A549 (cell line): ENCODE measurements at regions not wholly inside any gene's neighbourhood (a gene's known extent, or its start where the extent isn't known, plus 50 kb on each side); places are given as distances from the start of the nearest gene placed in this dataset.

ENCODE experiments used
- ATAC-seq, 2 experiments: fragments of 200-7000 bp in 1 of 2; fragments of >200 bp in 1 of 2; cut with Nextera tagmentation in 1 of 2; cut with Tn5 transposase in 1 of 2; 3 replicates each; pipeline versions ENCODE4 v1.8.0 to v1.9.1; 2018 to 2020; ENCODE audit warnings: mild to moderate bottlenecking in 1 of 2, moderate library complexity in 1 of 2
- CTCF ChIA-PET: fragments of 300-600 bp; sonication (Branson Sonifier 250); formaldehyde crosslinking; extraction: SDS; loops from one replicate; lab custom pipeline; 2021; ENCODE audit warnings: antibody characterized with exemption, inconsistent platforms; lab: Yijun Ruan, JAX
- POLR2A ChIA-PET: fragments of 350-600 bp; formaldehyde crosslinking; extraction: SDS; loops from one replicate; lab custom pipeline; 2021; ENCODE audit warnings: antibody characterized with exemption, inconsistent platforms; lab: Yijun Ruan, JAX
- DNase-seq, 2 experiments: peaks; one replicate each; pipeline versions ENCODE4 v3.0.0 to v3.0.0-alpha.2; 2011 to 2016; ENCODE audit warnings: low read depth in 1 of 2, low spot score in 1 of 2
- FAIRE-seq: peaks from 2 replicates; lab custom pipeline; 2011; peaks lifted over from hg19 to GRCh38; lab: Jason Lieb, UNC
- H3K27ac ChIP-seq, 2 experiments: fragments of >200 bp; sonication (Bioruptor Twin); formaldehyde crosslinking; 3 replicates each; pipeline ENCODE4 v1.5.1; 2016 to 2017
- H3K4me1 ChIP-seq: fragments of >200 bp; sonication (Bioruptor Twin); formaldehyde crosslinking; 3 replicates; pipeline ENCODE4 v1.6.1; 2016
- H3K4me2 ChIP-seq: fragments of >200 bp; sonication (Bioruptor Twin); formaldehyde crosslinking; 3 replicates; pipeline ENCODE4 v1.6.1; 2016
- H3K4me3 ChIP-seq: fragments of >200 bp; sonication (Bioruptor Twin); formaldehyde crosslinking; 3 replicates; pipeline ENCODE4 v1.5.1; 2016
- H3K9me3 ChIP-seq: fragments of >200 bp; sonication (Bioruptor Twin); formaldehyde crosslinking; 3 replicates; pipeline ENCODE4 v1.6.1; 2016
- CBX2 ChIP-seq: fragments of 200-600 bp; sonication (generic); IDR thresholded peaks from 2 replicates; pipeline ENCODE4 v1.6.1; 2016; ENCODE audit warnings: low read depth, mild to moderate bottlenecking, borderline replicate concordance
- CBX8 ChIP-seq: fragments of 200-600 bp; sonication (generic); IDR thresholded peaks from 2 replicates; pipeline ENCODE4 v1.6.1; 2016
- CEBPB ChIP-seq, 2 experiments: fragments of >200 bp in 1 of 2; sonication (Bioruptor Twin) in 1 of 2; formaldehyde crosslinking in 1 of 2; IDR thresholded peaks; 2 replicates each; pipeline ENCODE4 v1.6.1; 2012 to 2016
- CHD4 ChIP-seq: fragments of 200-600 bp; sonication (generic); IDR thresholded peaks from 2 replicates; pipeline ENCODE4 v1.6.1; 2016; ENCODE audit warnings: antibody characterized with exemption, mild to moderate bottlenecking, borderline replicate concordance
- EHF ChIP-seq: fragments of 250-450 bp; sonication (Bioruptor Pico); IDR thresholded peaks from 2 replicates; pipeline ENCODE4 v1.5.0; 2020; ENCODE audit warnings: mild to moderate bottlenecking
- EP300 ChIP-seq, 2 experiments: fragments of >200 bp; sonication (Bioruptor Twin); formaldehyde crosslinking; IDR thresholded peaks; 2 replicates in 1 of 2; 3 replicates in 1 of 2; pipeline ENCODE4 v1.6.1; 2016 to 2017
- ESRRA ChIP-seq: fragments of 150-350 bp; IDR thresholded peaks from 2 replicates; pipeline ENCODE4 v1.6.1; 2014; ENCODE audit warnings: mild to moderate bottlenecking, low read length, borderline replicate concordance
- HES2 ChIP-seq: fragments of >200 bp; sonication (Bioruptor Twin); formaldehyde crosslinking; IDR thresholded peaks from 2 replicates; pipeline ENCODE4 v1.6.1; 2016
- HEYL ChIP-seq: fragments of 250-450 bp; sonication (Bioruptor Pico); IDR thresholded peaks from 2 replicates; pipeline ENCODE4 v1.8.0; 2021; ENCODE audit warnings: mild to moderate bottlenecking, moderate library complexity
- HMGXB4 ChIP-seq: fragments of 250-450 bp; sonication (Bioruptor Pico); IDR thresholded peaks from 2 replicates; pipeline ENCODE4 v1.5.0; 2021; ENCODE audit warnings: mild to moderate bottlenecking, moderate library complexity, borderline replicate concordance
- HOXA7 ChIP-seq: fragments of 250-450 bp; sonication (Bioruptor Pico); IDR thresholded peaks from 2 replicates; pipeline ENCODE4 v1.5.0; 2020; ENCODE audit warnings: mild to moderate bottlenecking, moderate library complexity
- JUNB ChIP-seq: fragments of >200 bp; sonication (Bioruptor Twin); formaldehyde crosslinking; IDR thresholded peaks from 2 replicates; pipeline ENCODE4 v1.6.1; 2016
- KDM5A ChIP-seq: fragments of 200-600 bp; sonication (generic); IDR thresholded peaks from 2 replicates; pipeline ENCODE4 v1.6.1; 2016; ENCODE audit warnings: antibody characterized with exemption, mild to moderate bottlenecking
- MAZ ChIP-seq: fragments of 150-350 bp; IDR thresholded peaks from 2 replicates; pipeline ENCODE4 v1.6.1; 2014; ENCODE audit warnings: antibody characterized with exemption, low read depth, low read length, borderline replicate concordance
- NR3C1 ChIP-seq: fragments of >200 bp; sonication (Bioruptor Twin); formaldehyde crosslinking; IDR thresholded peaks from 3 replicates; pipeline ENCODE4 v1.6.1; 2017
- RCOR1 ChIP-seq: fragments of 150-350 bp; IDR thresholded peaks from 2 replicates; pipeline ENCODE4 v1.6.1; 2014; ENCODE audit warnings: antibody characterized with exemption, low read length, low read depth
- RFX5 ChIP-seq: fragments of 450-650 bp; IDR thresholded peaks from 2 replicates; pipeline ENCODE4 v1.7.1; 2014; ENCODE audit warnings: antibody characterized with exemption, mild to moderate bottlenecking, moderate library complexity
- SMC3 ChIP-seq: fragments of >200 bp; sonication (Bioruptor Twin); formaldehyde crosslinking; IDR thresholded peaks from 3 replicates; pipeline ENCODE4 v1.6.1; 2018; ENCODE audit warnings: inconsistent platforms
- SREBF2 ChIP-seq: fragments of 450-650 bp; IDR thresholded peaks from 2 replicates; pipeline ENCODE4 v1.6.1; 2014; ENCODE audit warnings: mild to moderate bottlenecking, moderate library complexity
- TFCP2L1 ChIP-seq: fragments of 250-450 bp; sonication (Bioruptor Pico); IDR thresholded peaks from 2 replicates; pipeline ENCODE4 v1.5.0; 2021; ENCODE audit warnings: mild to moderate bottlenecking
- ZC3H11A ChIP-seq: fragments of 450-650 bp; IDR thresholded peaks from 2 replicates; pipeline ENCODE4 v1.6.1; 2014; ENCODE audit warnings: antibody characterized with exemption, mild to moderate bottlenecking
- ZNF302 ChIP-seq: fragments of 250-450 bp; sonication (Bioruptor Pico); IDR thresholded peaks from 2 replicates; pipeline ENCODE4 v1.9.0; 2021; ENCODE audit warnings: inconsistent platforms, mild to moderate bottlenecking, moderate library complexity
- WGBS: methylation state at CpG from one replicate; pipeline ENCODE4 v1.1.6; 2017; ENCODE audit errors: missing lambda C conversion rate; 5-methylcytosine and 5-hydroxymethylcytosine counted together
- TF ChIP-seq, protein P1 (sequence below): IDR thresholded peaks from 2 replicates; pipeline ENCODE4 v1.6.1; 2012; ENCODE audit warnings: low read depth, borderline replicate concordance
- TF ChIP-seq, protein P2 (sequence below): fragments of >200 bp; sonication (Bioruptor Twin); formaldehyde crosslinking; IDR thresholded peaks from 3 replicates; pipeline ENCODE4 v1.6.1; 2016
- TF ChIP-seq, protein P3 (sequence below): fragments of 450-650 bp; IDR thresholded peaks from 2 replicates; pipeline ENCODE4 v1.6.1; 2014; ENCODE audit warnings: antibody characterized with exemption

DNA sequence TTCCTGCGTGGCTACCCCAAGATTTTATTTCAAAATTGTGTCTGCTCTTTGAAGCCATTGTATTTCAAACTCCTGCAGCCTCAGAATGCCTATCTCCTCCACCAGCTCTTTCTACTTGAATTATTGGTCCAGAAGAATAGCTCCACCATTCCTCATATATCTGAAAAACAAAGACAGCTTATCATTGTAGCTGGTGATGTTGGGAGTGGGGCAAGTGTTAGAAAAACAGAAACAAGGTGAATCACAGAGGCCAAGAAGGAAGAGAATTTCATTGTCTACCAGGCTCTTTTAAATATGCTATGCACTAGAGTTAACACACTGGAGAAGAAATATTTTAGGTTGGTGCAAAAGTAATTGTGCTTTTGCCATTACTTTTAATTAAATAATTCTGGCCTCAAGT lies 307.9 kb upstream of the ROPN1 start:
- TF ChIP-seq EHF (no peak), EP300 (IDR thresholded peaks at IDR 0.05) (no peak)
- H3K9me3 ChIP-seq: no peaks in the 10 kb centered on the region
- no peak overlapping the region for H3K4me3 ChIP-seq
- ChIA-PET CTCF (interaction anchor here (1.6 kb wide), 1 partner anchor 18 kb away, joined by 3 read pairs; no protein-coding TSS in a partner anchor), POLR2A (no interaction called here)
- no peak overlapping the region for H3K4me2 ChIP-seq
- FAIRE-seq: no peak
- H3K27ac ChIP-seq: no peak overlapping the region
- no peak for DNase-seq
- ATAC-seq: no peak
- no peaks in the 10 kb centered on the region for H3K4me1 ChIP-seq
- 0% methylated on average over 1 of the region's 1 CpG for WGBS

DNA sequence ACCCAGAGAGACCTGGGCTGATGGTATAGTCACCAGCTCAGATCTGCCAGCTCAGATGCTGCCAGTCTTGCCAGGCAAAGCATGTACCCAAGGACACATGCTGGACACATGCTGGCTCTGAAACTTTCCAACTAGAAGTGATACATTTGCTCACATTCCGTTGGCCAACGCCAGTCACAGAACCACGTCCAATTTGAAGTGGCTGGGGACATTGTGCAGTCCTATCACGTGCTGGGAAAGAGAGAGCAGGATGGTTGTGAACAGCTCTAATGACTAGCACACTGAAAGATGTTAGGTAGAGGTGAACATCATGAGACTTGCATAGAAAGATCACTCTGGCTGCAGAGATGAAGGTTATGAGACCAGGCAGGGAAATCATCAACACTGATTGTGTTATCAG lies 308.5 kb upstream of the ROPN1 start:
- no peak overlapping the region for H3K4me2 ChIP-seq
- no peak overlapping the region for H3K4me3 ChIP-seq
- POLR2A ChIA-PET: no interaction called here
- no peak for FAIRE-seq
- CTCF ChIA-PET: interaction anchor here (1.6 kb wide), 1 partner anchor 19 kb away, joined by 3 read pairs; no protein-coding TSS in a partner anchor
- TF ChIP-seq HMGXB4 (CRISPR knock-in tag) (no peak), CEBPB (IDR thresholded peaks at IDR 0.05) (no peak), KDM5A (no peak), RCOR1 (no peak), CBX2 (no peak), ZC3H11A (no peak), ESRRA (no peak), SREBF2 (no peak)
- TF ChIP-seq, protein P1, sequence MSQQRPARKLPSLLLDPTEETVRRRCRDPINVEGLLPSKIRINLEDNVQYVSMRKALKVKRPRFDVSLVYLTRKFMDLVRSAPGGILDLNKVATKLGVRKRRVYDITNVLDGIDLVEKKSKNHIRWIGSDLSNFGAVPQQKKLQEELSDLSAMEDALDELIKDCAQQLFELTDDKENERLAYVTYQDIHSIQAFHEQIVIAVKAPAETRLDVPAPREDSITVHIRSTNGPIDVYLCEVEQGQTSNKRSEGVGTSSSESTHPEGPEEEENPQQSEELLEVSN: no peak
- TF ChIP-seq, protein P2, sequence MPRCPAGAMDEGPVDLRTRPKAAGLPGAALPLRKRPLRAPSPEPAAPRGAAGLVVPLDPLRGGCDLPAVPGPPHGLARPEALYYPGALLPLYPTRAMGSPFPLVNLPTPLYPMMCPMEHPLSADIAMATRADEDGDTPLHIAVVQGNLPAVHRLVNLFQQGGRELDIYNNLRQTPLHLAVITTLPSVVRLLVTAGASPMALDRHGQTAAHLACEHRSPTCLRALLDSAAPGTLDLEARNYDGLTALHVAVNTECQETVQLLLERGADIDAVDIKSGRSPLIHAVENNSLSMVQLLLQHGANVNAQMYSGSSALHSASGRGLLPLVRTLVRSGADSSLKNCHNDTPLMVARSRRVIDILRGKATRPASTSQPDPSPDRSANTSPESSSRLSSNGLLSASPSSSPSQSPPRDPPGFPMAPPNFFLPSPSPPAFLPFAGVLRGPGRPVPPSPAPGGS: no peak
- TF ChIP-seq, all 56 proteins: peak for 0
- no peak for ATAC-seq
- no peak overlapping the region for H3K27ac ChIP-seq
- no peaks in the 10 kb centered on the region for H3K4me1 ChIP-seq
- no peaks in the 10 kb centered on the region for H3K9me3 ChIP-seq
- 2% methylated on average over 4 of the region's 4 CpGs for WGBS
- no peak for DNase-seq

- H3K4me1 ChIP-seq: no peaks in the 10 kb centered on the region
- DNase-seq: no peak
- no peak overlapping the region for H3K27ac ChIP-seq
- CTCF ChIA-PET: no interaction called here
- POLR2A ChIA-PET: no interaction called here
- no peak for TF ChIP-seq CEBPB (IDR thresholded peaks at IDR 0.05)
- TF ChIP-seq MAZ: no peak
- no peak for TF ChIP-seq CHD4
- TF ChIP-seq HEYL (CRISPR knock-in tag): no peak
- TF ChIP-seq SREBF2: no peak
- TF ChIP-seq ZNF302 (CRISPR knock-in tag): no peak
- TF ChIP-seq CBX8: no peak
- TF ChIP-seq NR3C1: no peak
- no peak for TF ChIP-seq SMC3
- no peak for TF ChIP-seq RFX5
- TF ChIP-seq, protein P1: no peak
- TF ChIP-seq HES2: no peak
- no peak for TF ChIP-seq TFCP2L1
- no peak for TF ChIP-seq JUNB
- TF ChIP-seq, protein P3, sequence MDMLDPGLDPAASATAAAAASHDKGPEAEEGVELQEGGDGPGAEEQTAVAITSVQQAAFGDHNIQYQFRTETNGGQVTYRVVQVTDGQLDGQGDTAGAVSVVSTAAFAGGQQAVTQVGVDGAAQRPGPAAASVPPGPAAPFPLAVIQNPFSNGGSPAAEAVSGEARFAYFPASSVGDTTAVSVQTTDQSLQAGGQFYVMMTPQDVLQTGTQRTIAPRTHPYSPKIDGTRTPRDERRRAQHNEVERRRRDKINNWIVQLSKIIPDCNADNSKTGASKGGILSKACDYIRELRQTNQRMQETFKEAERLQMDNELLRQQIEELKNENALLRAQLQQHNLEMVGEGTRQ: no peak
- no peak for TF ChIP-seq HOXA7 (CRISPR knock-in tag)
- 54% methylated on average over 5 of the region's 5 CpGs for WGBS
- H3K4me2 ChIP-seq: no peak overlapping the region
- no peak for ATAC-seq
- H3K9me3 ChIP-seq: peaks cover 6% of the 10 kb centered on the region; the same call in 1 of the 3 replicates
- H3K4me3 ChIP-seq: no peak overlapping the region
- no peak for FAIRE-seq
These were observed 311.5 kb upstream of the ROPN1 start for GRCh38 chr3:124303305-124303910.
